ENCODE measurements at regions not wholly inside any gene's neighbourhood (a gene's known extent, or its start where the extent isn't known, plus 50 kb on each side); places are given as distances from the start of the nearest gene placed in this dataset.

GRCh38 chrX:43423876-43424275, 232.2 kb upstream of the MAOA start:
- no peak for TF ChIP-seq TAF1 (IDR thresholded peaks at IDR 0.05; ENCODE audit: borderline replicate concordance, insufficient read depth, low read length)
- TF ChIP-seq REST (IDR thresholded peaks at IDR 0.05; ENCODE audit: insufficient read depth in 1 of 2, low read depth in 2 of 2, low read length in 2 of 2): no peak
- TF ChIP-seq POLR2AphosphoS5 (IDR thresholded peaks at IDR 0.05; ENCODE audit: low read depth, low read length): no peak
- no peak for TF ChIP-seq FOXP2 (optimal IDR thresholded peaks at IDR 0.05; ENCODE audit: borderline replicate concordance, extremely low read depth, extremely low read length, insufficient read depth)
- no peak for TF ChIP-seq SIN3A (IDR thresholded peaks at IDR 0.05; ENCODE audit: borderline replicate concordance, insufficient read depth, low read length)
